ENCODE measurements at regions not wholly inside any gene's neighbourhood (a gene's known extent, or its start where the extent isn't known, plus 50 kb on each side); places are given as distances from the start of the nearest gene placed in this dataset.
A peak's percentile ranks its signal among the peaks of the same experiment; 100 is the strongest.
"Not testable (repeated sequence)": the region's sequence is repeated elsewhere in the genome, so short reads cannot be mapped to it uniquely, and the experiment has no call there.

DNA sequence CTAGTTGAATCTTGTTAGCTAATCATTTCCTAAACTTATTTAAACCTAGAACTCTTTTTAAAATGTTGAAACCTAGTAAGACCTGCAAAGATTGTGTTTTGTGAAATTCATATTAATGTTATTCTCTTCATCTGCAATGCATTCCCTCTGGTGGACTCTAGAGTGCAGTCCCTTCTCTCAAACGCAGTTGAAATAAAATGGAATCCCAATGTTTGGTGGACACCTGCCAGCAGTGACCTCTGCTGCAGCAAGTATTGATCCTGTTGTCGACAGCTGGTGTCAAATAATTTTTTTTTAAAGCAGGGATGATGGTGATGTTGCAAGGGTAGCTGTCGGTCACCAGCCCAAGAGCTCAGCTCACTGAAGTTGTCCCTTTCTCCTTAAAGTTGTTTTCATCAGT, 492.0 kb downstream of the ZIC3 start:
- in situ Hi-C loops (cut with HindIII; ENCODE audit: low sequenced_read_pairs): no loop called here
- H3K4me3 ChIP-seq (ENCODE audit: low read depth, low read length): no peak overlapping the region
- TF ChIP-seq, protein P1, sequence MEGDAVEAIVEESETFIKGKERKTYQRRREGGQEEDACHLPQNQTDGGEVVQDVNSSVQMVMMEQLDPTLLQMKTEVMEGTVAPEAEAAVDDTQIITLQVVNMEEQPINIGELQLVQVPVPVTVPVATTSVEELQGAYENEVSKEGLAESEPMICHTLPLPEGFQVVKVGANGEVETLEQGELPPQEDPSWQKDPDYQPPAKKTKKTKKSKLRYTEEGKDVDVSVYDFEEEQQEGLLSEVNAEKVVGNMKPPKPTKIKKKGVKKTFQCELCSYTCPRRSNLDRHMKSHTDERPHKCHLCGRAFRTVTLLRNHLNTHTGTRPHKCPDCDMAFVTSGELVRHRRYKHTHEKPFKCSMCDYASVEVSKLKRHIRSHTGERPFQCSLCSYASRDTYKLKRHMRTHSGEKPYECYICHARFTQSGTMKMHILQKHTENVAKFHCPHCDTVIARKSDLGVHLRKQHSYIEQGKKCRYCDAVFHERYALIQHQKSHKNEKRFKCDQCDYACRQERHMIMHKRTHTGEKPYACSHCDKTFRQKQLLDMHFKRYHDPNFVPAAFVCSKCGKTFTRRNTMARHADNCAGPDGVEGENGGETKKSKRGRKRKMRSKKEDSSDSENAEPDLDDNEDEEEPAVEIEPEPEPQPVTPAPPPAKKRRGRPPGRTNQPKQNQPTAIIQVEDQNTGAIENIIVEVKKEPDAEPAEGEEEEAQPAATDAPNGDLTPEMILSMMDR (IDR thresholded peaks at IDR 0.05; ENCODE audit: low read depth, low read length): no peak
- no peak for DNase-seq (ENCODE audit: low read depth, low spot score)

DNA sequence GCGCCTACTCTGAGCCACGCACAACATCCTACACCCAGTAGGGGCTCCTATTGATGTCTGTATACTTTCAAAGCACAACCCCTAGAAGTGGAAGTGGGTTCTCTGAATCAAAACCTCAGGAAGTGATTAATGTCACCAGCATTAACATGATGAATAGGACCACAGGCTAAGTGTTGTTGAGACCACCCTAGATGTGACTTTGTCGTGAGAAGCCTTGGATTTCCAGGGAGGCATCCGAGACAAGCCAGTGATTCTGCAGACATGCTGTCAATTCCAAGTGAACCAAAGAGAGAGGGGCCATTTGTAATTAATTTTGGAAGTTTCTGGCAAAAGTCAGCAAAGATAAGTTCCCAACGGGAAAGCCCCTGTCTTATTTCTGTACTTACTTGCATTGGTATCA, 493.0 kb downstream of the ZIC3 start:
- DNase-seq (ENCODE audit: low read depth, low spot score): no peak
- in situ Hi-C loops (cut with HindIII; ENCODE audit: low sequenced_read_pairs): no loop called here
- H3K4me3 ChIP-seq (ENCODE audit: low read depth, low read length): no peak overlapping the region
- TF ChIP-seq, protein P1 (IDR thresholded peaks at IDR 0.05; ENCODE audit: low read depth, low read length): no peak

DNA sequence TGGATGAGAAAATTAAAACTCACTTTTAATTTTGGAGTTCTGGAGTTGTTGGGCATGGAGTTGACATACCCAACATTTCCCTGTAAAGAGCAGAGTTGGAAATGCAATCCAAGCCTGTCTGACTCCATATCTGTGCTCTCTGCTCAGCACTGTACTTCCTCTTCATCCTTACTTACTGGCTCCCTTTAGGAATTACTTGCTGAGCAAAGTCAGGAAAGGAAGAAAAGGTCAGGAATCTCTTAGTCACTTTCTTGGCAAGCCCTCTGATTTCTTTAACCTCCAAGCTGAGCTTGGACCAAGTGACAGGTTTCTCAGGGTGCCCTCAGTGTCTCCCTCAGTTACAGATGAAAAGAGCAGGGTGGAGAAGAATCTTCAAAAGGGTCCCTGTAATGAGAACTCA, 501.5 kb downstream of the ZIC3 start:
- H3K4me3 ChIP-seq (ENCODE audit: low read depth, low read length): no peak overlapping the region
- TF ChIP-seq, protein P1 (IDR thresholded peaks at IDR 0.05; ENCODE audit: low read depth, low read length): no peak
- DNase-seq (ENCODE audit: low read depth, low spot score): no peak
- in situ Hi-C loops (cut with HindIII; ENCODE audit: low sequenced_read_pairs): no loop called here

DNA sequence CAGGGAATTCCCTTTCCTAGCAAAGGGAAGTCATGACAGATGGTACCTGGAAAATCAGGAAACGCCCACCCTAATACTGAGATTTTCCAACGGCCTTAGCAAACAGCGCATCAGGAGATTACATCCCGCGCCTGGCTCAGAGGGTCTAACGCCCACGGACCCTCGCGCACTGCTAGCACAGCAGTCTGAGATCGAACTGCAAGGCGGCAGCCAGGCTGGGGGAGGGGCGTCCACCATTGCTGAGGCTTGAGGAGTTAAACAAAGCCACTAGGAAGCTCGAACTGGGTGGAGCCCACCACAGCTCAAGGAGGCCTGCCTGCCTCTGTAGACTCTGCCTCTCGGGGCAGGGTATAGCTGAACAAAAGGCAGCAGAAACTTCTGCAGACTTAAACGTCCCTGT, 507.7 kb downstream of the ZIC3 start:
- TF ChIP-seq, protein P1 (IDR thresholded peaks at IDR 0.05; ENCODE audit: low read depth, low read length): no peak
- DNase-seq (ENCODE audit: low read depth, low spot score): no peak

DNA sequence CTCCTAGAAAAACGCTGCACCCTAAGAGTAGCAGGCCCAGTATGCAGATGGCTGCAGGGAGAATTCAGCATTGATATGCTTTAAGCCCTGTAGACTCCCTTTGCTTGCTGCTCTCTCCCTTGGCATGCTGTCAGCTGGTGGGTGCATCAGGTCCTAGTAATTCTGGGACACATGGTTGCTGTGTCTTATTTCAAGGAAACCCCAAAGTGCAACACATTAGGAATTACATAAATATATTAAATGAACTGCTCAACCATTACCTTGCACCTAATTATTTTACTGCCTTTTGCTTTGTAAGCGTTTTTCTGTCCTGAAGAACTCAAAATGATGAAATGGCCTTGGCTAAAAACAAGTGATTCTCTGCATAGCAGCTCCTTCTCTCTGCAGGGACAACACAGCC, 516.3 kb downstream of the ZIC3 start:
- TF ChIP-seq, protein P1 (IDR thresholded peaks at IDR 0.05; ENCODE audit: low read depth, low read length): no peak
- H3K4me3 ChIP-seq (ENCODE audit: low read depth, low read length): no peak overlapping the region
- no peak for DNase-seq (ENCODE audit: low read depth, low spot score)
- in situ Hi-C loops (cut with HindIII; ENCODE audit: low sequenced_read_pairs): no loop called here

More for the DNA sequence above, 507.7 kb downstream of the ZIC3 start:
- in situ Hi-C loops (cut with HindIII; ENCODE audit: low sequenced_read_pairs): no loop called here
- H3K4me3 ChIP-seq (ENCODE audit: low read depth, low read length): no peak overlapping the region

DNA sequence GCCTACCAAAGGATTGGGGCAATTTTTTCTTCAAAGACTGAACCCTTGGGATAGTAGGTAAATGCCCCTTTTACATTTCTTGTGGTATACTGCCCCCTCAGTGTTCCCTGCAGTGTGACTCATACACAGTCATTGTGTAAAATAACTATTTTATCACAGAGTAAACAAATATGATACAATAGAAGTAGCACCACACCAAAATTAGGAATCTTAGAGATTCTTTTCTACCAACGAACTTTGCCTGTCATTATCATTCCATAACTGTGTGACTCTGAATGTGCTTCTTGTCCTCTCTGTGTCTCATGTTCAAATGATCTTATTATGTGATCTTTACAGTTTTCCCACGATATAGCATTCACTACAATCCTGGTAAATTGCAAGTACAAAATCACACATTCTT, 517.0 kb downstream of the ZIC3 start:
- DNase-seq (ENCODE audit: low read depth, low spot score): peak; percentile 15
- H3K4me3 ChIP-seq (ENCODE audit: low read depth, low read length): no peak overlapping the region
- in situ Hi-C loops (cut with HindIII; ENCODE audit: low sequenced_read_pairs): no loop called here
- TF ChIP-seq, protein P1 (IDR thresholded peaks at IDR 0.05; ENCODE audit: low read depth, low read length): no peak

DNA sequence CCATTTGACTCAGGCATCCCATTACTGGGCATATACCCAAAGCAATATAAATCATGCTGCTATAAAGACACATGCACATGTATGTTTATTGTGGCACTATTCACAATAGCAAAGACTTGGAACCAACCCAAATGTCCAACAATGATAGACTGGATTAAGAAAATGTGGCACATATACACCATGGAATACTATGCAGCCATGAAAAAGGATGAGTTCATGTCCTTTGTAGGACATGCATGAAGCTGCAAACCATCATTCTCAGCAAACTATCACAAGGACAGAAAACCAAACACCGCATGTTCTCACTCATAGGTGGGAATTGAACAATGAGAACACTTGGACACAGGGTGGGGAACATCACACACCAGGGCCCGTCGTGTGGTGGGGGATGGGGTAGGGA, 545.0 kb downstream of the ZIC3 start:
- DNase-seq (ENCODE audit: low read depth, low spot score); in situ Hi-C loops (cut with HindIII; ENCODE audit: low sequenced_read_pairs): not testable (repeated sequence)

More for the DNA sequence above, 545.0 kb downstream of the ZIC3 start:
- not testable (repeated sequence) for H3K4me3 ChIP-seq (ENCODE audit: low read depth, low read length)
